Type B pancreatic cell (in vitro differentiated cells): ENCODE measurements at regions not wholly inside any gene's neighbourhood (a gene's known extent, or its start where the extent isn't known, plus 50 kb on each side); places are given as distances from the start of the nearest gene placed in this dataset.

Experiments
- DNase-seq: peaks from one replicate; pipeline ENCODE4 v3.0.0; 2021; ENCODE audit warnings: mixed read lengths; ENCODE audit not compliant: unreplicated experiment; ENCODE audit errors: extremely low spot score
- H3K27ac Mint-ChIP-seq: 2 replicates; pipeline ENCODE4 v1.8.0; 2021; ENCODE audit warnings: mild to moderate bottlenecking, mixed read lengths
- H3K27me3 Mint-ChIP-seq: 2 replicates; pipeline ENCODE4 v1.8.0; 2021; ENCODE audit warnings: mixed read lengths
- H3K36me3 Mint-ChIP-seq: 2 replicates; pipeline ENCODE4 v1.8.0; 2021; ENCODE audit warnings: mixed read lengths
- H3K4me1 Mint-ChIP-seq: one replicate; pipeline ENCODE4 v1.8.0; 2021; ENCODE audit warnings: mixed read lengths; ENCODE audit not compliant: unreplicated experiment
- H3K4me3 Mint-ChIP-seq: 2 replicates; pipeline ENCODE4 v1.8.0; 2021; ENCODE audit warnings: mild to moderate bottlenecking, mixed read lengths
- H3K9me3 Mint-ChIP-seq: 2 replicates; pipeline ENCODE4 v1.8.0; 2021; ENCODE audit warnings: mixed read lengths
- CTCF ChIP-seq: fragments of 200-600 bp; sonication (generic); conservative IDR thresholded peaks from 2 replicates; pipeline ENCODE4 v1.5.0; 2021; ENCODE audit warnings: antibody characterized with exemption, mild to moderate bottlenecking

GRCh38 chr18:78658531-78658930 is 321.1 kb upstream of the SALL3 start:
- Mint-ChIP-seq H3K9me3 (no peaks in the 10 kb centered on the region), H3K27ac (no peak overlapping the region), H3K4me1 (no peaks in the 10 kb centered on the region), H3K27me3 (peaks cover 4% of the 10 kb centered on the region), H3K36me3 (no peaks in the 10 kb centered on the region), H3K4me3 (no peak overlapping the region)
- no peak for TF ChIP-seq CTCF
- no peak for DNase-seq

- Mint-ChIP-seq H3K9me3 (no peaks in the 10 kb centered on the region), H3K36me3 (no peaks in the 10 kb centered on the region), H3K4me1 (no peaks in the 10 kb centered on the region), H3K27me3 (peaks cover 4% of the 10 kb centered on the region), H3K4me3 (no peak overlapping the region), H3K27ac (no peak overlapping the region)
- no peak for DNase-seq
- TF ChIP-seq CTCF, result no peak
These were observed 320.6 kb upstream of the SALL3 start for GRCh38 chr18:78659057-78659456.

- DNase-seq, result no peak
- Mint-ChIP-seq H3K36me3 (no peaks in the 10 kb centered on the region), H3K27ac (no peak overlapping the region), H3K4me3 (no peak overlapping the region), H3K4me1 (no peaks in the 10 kb centered on the region), H3K9me3 (no peaks in the 10 kb centered on the region), H3K27me3 (peaks cover 4% of the 10 kb centered on the region)
- peak; percentile 72 for TF ChIP-seq CTCF
These were observed 319.9 kb upstream of the SALL3 start for GRCh38 chr18:78659748-78660147.

- no peak for TF ChIP-seq CTCF
- no peaks in the 10 kb centered on the region for H3K9me3 Mint-ChIP-seq
These were observed 319.3 kb upstream of the SALL3 start for GRCh38 chr18:78660311-78660710.

GRCh38 chr18:78661316-78661715 is 318.3 kb upstream of the SALL3 start:
- no peak for TF ChIP-seq CTCF
- no peak overlapping the region for H3K27ac Mint-ChIP-seq
- H3K27me3 Mint-ChIP-seq, result peaks cover 4% of the 10 kb centered on the region
- no peaks in the 10 kb centered on the region for H3K4me1 Mint-ChIP-seq
- DNase-seq, result no peak
- H3K36me3 Mint-ChIP-seq, result no peaks in the 10 kb centered on the region
- H3K4me3 Mint-ChIP-seq, result no peak overlapping the region
- no peaks in the 10 kb centered on the region for H3K9me3 Mint-ChIP-seq

More at GRCh38 chr18:78660311-78660710, 319.3 kb upstream of the SALL3 start:
- no peak for DNase-seq
- Mint-ChIP-seq H3K4me1 (no peaks in the 10 kb centered on the region), H3K36me3 (no peaks in the 10 kb centered on the region), H3K27ac (no peak overlapping the region), H3K27me3 (peaks cover 4% of the 10 kb centered on the region), H3K4me3 (no peak overlapping the region)

- TF ChIP-seq CTCF, result no peak
- Mint-ChIP-seq H3K9me3 (no peaks in the 10 kb centered on the region), H3K4me3 (no peak overlapping the region), H3K4me1 (no peaks in the 10 kb centered on the region), H3K36me3 (no peaks in the 10 kb centered on the region), H3K27ac (no peak overlapping the region), H3K27me3 (no peaks in the 10 kb centered on the region)
- DNase-seq, result no peak
These were observed 316.7 kb upstream of the SALL3 start for GRCh38 chr18:78662879-78663278.
